Suprapubic skin (tissue), 3 donors: ENCODE measurements at regions not wholly inside any gene's neighbourhood (a gene's known extent, or its start where the extent isn't known, plus 50 kb on each side); places are given as distances from the start of the nearest gene placed in this dataset.

Experiments used
- CTCF ChIP-seq, 2 donors: fragments of 200-600 bp in 1 of 2; fragments of 450-650 bp in 1 of 2; sonication (generic) in 1 of 2; IDR thresholded peaks; one replicate each; pipeline ENCODE4 v1.5.1; 2016 to 2019; ENCODE audit warnings: antibody characterized with exemption in 2 of 2, mild to moderate bottlenecking in 1 of 2, moderate library complexity in 1 of 2
- POLR2A ChIP-seq, 2 donors: fragments of 450-650 bp; IDR thresholded peaks; one replicate each; pipeline ENCODE4 v1.6.1; 2017; ENCODE audit warnings: antibody characterized with exemption in 2 of 2, mild to moderate bottlenecking in 2 of 2, moderate library complexity in 2 of 2

- TF ChIP-seq POLR2A (IDR thresholded peaks at IDR 0.05) (no peak), CTCF (IDR thresholded peaks at IDR 0.05) (no peak)
Observed at GRCh38 chr3:15942462-15942861, 144.7 kb upstream of the ANKRD28 start.
